OCI-LY7 (cell line): ENCODE measurements at regions not wholly inside any gene's neighbourhood (a gene's known extent, or its start where the extent isn't known, plus 50 kb on each side); places are given as distances from the start of the nearest gene placed in this dataset.

Experiments used
- BruUV-seq: library from RNA; stranded (reverse); fragments of 400-500 nt; replicated peaks from 2 replicates; lab custom pipeline; 2021; lab: Mats Ljungman, UMichigan
- CTCF ChIA-PET: fragments of 300-600 bp; sonication (Branson Sonifier 250); formaldehyde crosslinking; loops from one replicate; lab custom pipeline; 2022; ENCODE audit warnings: antibody characterized with exemption; ENCODE audit not compliant: unreplicated experiment; lab: Charles Lee
- POLR2A ChIA-PET: fragments of 300-600 bp; sonication (Branson Sonifier 250); formaldehyde crosslinking; loops from one replicate; lab custom pipeline; 2022; ENCODE audit warnings: antibody characterized with exemption; lab: Charles Lee
- DNase-seq: peaks from one replicate; pipeline ENCODE4 v3.0.0-alpha.2; 2015; ENCODE audit warnings: low spot score
- H2AFZ ChIP-seq: fragments of 200-600 bp; sonication (generic), shearing (Covaris generic); 2 replicates; pipeline ENCODE4 v1.6.1; 2014; ENCODE audit warnings: mild to moderate bottlenecking, antibody characterized with exemption, low read length, moderate library complexity
- H3K27ac ChIP-seq: fragments of 200-600 bp; sonication (generic); 2 replicates; pipeline ENCODE4 v1.5.1; 2014; ENCODE audit warnings: mixed run types, low read depth, mild to moderate bottlenecking, moderate library complexity, low read length, inconsistent platforms; ENCODE audit not compliant: poor library complexity, severe bottlenecking
- H3K36me3 ChIP-seq: fragments of 200-600 bp; sonication (generic); 2 replicates; pipeline ENCODE4 v1.6.1; 2014; ENCODE audit warnings: mild to moderate bottlenecking, antibody characterized with exemption, low read length, moderate library complexity, mixed read lengths; ENCODE audit not compliant: insufficient read depth
- H3K4me1 ChIP-seq: fragments of 200-600 bp; sonication (generic); 2 replicates; pipeline ENCODE4 v1.5.1; 2014; ENCODE audit warnings: mild to moderate bottlenecking, low read length; ENCODE audit not compliant: insufficient read depth, poor library complexity, severe bottlenecking
- H3K4me2 ChIP-seq: fragments of 200-600 bp; sonication (generic); 2 replicates; pipeline ENCODE4 v1.6.1; 2014; ENCODE audit warnings: mild to moderate bottlenecking, low read length
- H3K4me3 ChIP-seq: fragments of 200-600 bp; sonication (generic); 2 replicates; pipeline ENCODE4 v1.5.1; 2014; ENCODE audit warnings: mild to moderate bottlenecking, low read depth, low read length; ENCODE audit not compliant: poor library complexity, severe bottlenecking
- H3K79me2 ChIP-seq: fragments of 200-600 bp; sonication (generic); 2 replicates; pipeline ENCODE4 v1.6.1; 2016; ENCODE audit warnings: low read depth, mild to moderate bottlenecking, low read length, moderate library complexity, mixed read lengths; ENCODE audit not compliant: insufficient read depth
- H3K9me2 ChIP-seq: fragments of 200-600 bp; sonication (generic); 2 replicates; pipeline ENCODE4 v1.6.1; 2016; ENCODE audit warnings: mild to moderate bottlenecking, low read length, mixed read lengths; ENCODE audit not compliant: insufficient read depth
- H3K9me3 ChIP-seq: fragments of 200-600 bp; sonication (generic); 2 replicates; pipeline ENCODE4 v1.6.1; 2014; ENCODE audit warnings: mild to moderate bottlenecking, mixed run types, low read length, mixed read lengths
- H4K20me1 ChIP-seq: fragments of 200-600 bp; sonication (generic); 2 replicates; pipeline ENCODE4 v1.6.1; 2014; ENCODE audit warnings: mild to moderate bottlenecking, antibody characterized with exemption, low read length, moderate library complexity, mixed read lengths; ENCODE audit not compliant: insufficient read depth
- CTCF ChIP-seq: fragments of 200-600 bp; sonication (generic); conservative IDR thresholded peaks from 2 replicates; pipeline ENCODE4 v1.5.1; 2014; ENCODE audit warnings: mild to moderate bottlenecking, antibody characterized with exemption, low read length, moderate library complexity, mixed read lengths
- EZH2phosphoT487 ChIP-seq: fragments of 200-600 bp; sonication (generic); IDR thresholded peaks from 2 replicates; pipeline ENCODE4 v1.6.1; 2018; ENCODE audit warnings: low read depth, borderline replicate concordance, mild to moderate bottlenecking, mixed run types, antibody characterized with exemption, low read length, moderate library complexity, mixed read lengths
- intact Hi-C: fragments of 100-400 bp; cut with micrococcal nuclease; formaldehyde crosslinking; loops from one replicate; pipeline ENCODE4 v1.10.0; 2022; ENCODE audit not compliant: unreplicated experiment

- Histone ChIP-seq H3K4me3 (no peak overlapping the region), H2AFZ (no peak overlapping the region), H3K4me2 (no peak overlapping the region), H3K4me1 (no peaks in the 10 kb centered on the region), H3K36me3 (no peaks in the 10 kb centered on the region), H4K20me1 (no peaks in the 10 kb centered on the region), H3K9me2 (no peaks in the 10 kb centered on the region), H3K9me3 (no peaks in the 10 kb centered on the region), H3K27ac (no peak overlapping the region), H3K79me2 (no peaks in the 10 kb centered on the region)
- intact Hi-C loops = no loop called here
- no peak for DNase-seq
- TF ChIP-seq CTCF = no peak
- no peak for TF ChIP-seq EZH2phosphoT487
- POLR2A ChIA-PET = no interaction called here
- BruUV-seq = no TSS peak
- CTCF ChIA-PET = no interaction called here
Observed at GRCh38 chr10:83536426-83536825, 602.9 kb upstream of the GHITM start.

GRCh38 chr10:83538047-83538446 is 601.3 kb upstream of the GHITM start:
- H3K4me2 ChIP-seq = no peak overlapping the region

More at GRCh38 chr10:83538047-83538446, 601.3 kb upstream of the GHITM start:
- intact Hi-C loops = no loop called here
- POLR2A ChIA-PET = no interaction called here
- DNase-seq = no peak
- CTCF ChIA-PET = no interaction called here
- Histone ChIP-seq H3K9me2 (no peaks in the 10 kb centered on the region), H3K4me1 (no peaks in the 10 kb centered on the region), H3K9me3 (no peaks in the 10 kb centered on the region), H3K79me2 (no peaks in the 10 kb centered on the region), H2AFZ (no peak overlapping the region), H3K27ac (no peak overlapping the region), H3K4me3 (no peak overlapping the region), H4K20me1 (no peaks in the 10 kb centered on the region), H3K36me3 (no peaks in the 10 kb centered on the region)
- no TSS peak for BruUV-seq
- TF ChIP-seq CTCF (no peak), EZH2phosphoT487 (no peak)
